IMR-90 (cell line): ENCODE measurements at regions not wholly inside any gene's neighbourhood (a gene's known extent, or its start where the extent isn't known, plus 50 kb on each side); places are given as distances from the start of the nearest gene placed in this dataset.

ENCODE experiments used
- ATAC-seq: fragments of 200-7000 bp; cut with Tn5 transposase; 2 replicates; pipeline ENCODE4 v1.9.1; 2020; ENCODE audit warnings: low read depth, mild to moderate bottlenecking, moderate library complexity
- BruUV-seq: library from RNA; stranded (reverse); fragments of 400-500 nt; replicated peaks from 2 replicates; lab custom pipeline; 2021; lab: Mats Ljungman, UMichigan
- CTCF ChIA-PET: fragments of 300-600 bp; formaldehyde crosslinking; extraction: SDS; loops from one replicate; lab custom pipeline; 2021; ENCODE audit warnings: antibody characterized with exemption; lab: Yijun Ruan, JAX
- POLR2A ChIA-PET: fragments of 300-600 bp; sonication (Branson Sonifier 250); formaldehyde crosslinking; loops from one replicate; lab custom pipeline; 2022; ENCODE audit warnings: antibody characterized with exemption; ENCODE audit not compliant: unreplicated experiment; lab: Charles Lee
- DNase-seq: peaks from one replicate; pipeline ENCODE4 v3.0.0; 2013
- H2AFZ ChIP-seq: replicated peaks from 2 replicates; pipeline ENCODE3; 2013; ENCODE audit warnings: low read length, mild to moderate bottlenecking; ENCODE audit not compliant: poor library complexity
- H2AK5ac ChIP-seq: 2 replicates; pipeline ENCODE4 v1.6.1; 2013; ENCODE audit warnings: low read depth, low read length, inconsistent platforms
- H2AK9ac ChIP-seq: replicated peaks from 2 replicates; pipeline ENCODE3; 2013; ENCODE audit warnings: mild to moderate bottlenecking, low read depth, low read length, moderate library complexity; ENCODE audit not compliant: poor library complexity
- H2BK120ac ChIP-seq: 2 replicates; pipeline ENCODE4 v1.6.1; 2013; ENCODE audit warnings: low read depth, low read length, inconsistent platforms
- H2BK15ac ChIP-seq: 3 replicates; pipeline ENCODE4 v1.6.1; 2013; ENCODE audit warnings: low read depth, low read length, inconsistent platforms
- H2BK20ac ChIP-seq: 2 replicates; pipeline ENCODE4 v1.6.1; 2013; ENCODE audit warnings: low read depth, mild to moderate bottlenecking, inconsistent platforms, low read length, moderate library complexity
- H2BK5ac ChIP-seq: 2 replicates; pipeline ENCODE4 v1.6.1; 2013; ENCODE audit warnings: mild to moderate bottlenecking, low read depth, low read length, inconsistent platforms; ENCODE audit not compliant: poor library complexity, severe bottlenecking
- H3K14ac ChIP-seq: replicated peaks from 2 replicates; pipeline ENCODE4 v1.6.1; 2013; ENCODE audit warnings: low read depth, low read length, inconsistent platforms
- H3K18ac ChIP-seq: 2 replicates; pipeline ENCODE4 v1.6.1; 2013; ENCODE audit warnings: low read depth, low read length, control low read depth
- H3K23ac ChIP-seq: 2 replicates; pipeline ENCODE4 v1.6.1; 2013; ENCODE audit warnings: low read depth, low read length, inconsistent platforms
- H3K27ac ChIP-seq: 2 replicates; pipeline ENCODE4 v1.5.1; 2013; ENCODE audit warnings: mild to moderate bottlenecking, control low read depth, low read length; ENCODE audit not compliant: insufficient read depth
- H3K27me3 ChIP-seq: 2 replicates; pipeline ENCODE4 v1.6.1; 2013; ENCODE audit warnings: low read length; ENCODE audit not compliant: control insufficient read depth, insufficient read depth
- H3K36me3 ChIP-seq: 2 replicates; pipeline ENCODE4 v1.6.1; 2013; ENCODE audit warnings: low read length, mixed read lengths; ENCODE audit not compliant: control insufficient read depth, insufficient read depth
- H3K4ac ChIP-seq: 2 replicates; pipeline ENCODE4 v1.6.1; 2013; ENCODE audit warnings: low read depth, low read length, inconsistent platforms
- H3K4me1 ChIP-seq: 2 replicates; pipeline ENCODE4 v1.6.1; 2013; ENCODE audit warnings: low read length, mixed read lengths; ENCODE audit not compliant: control insufficient read depth, insufficient read depth
- H3K4me2 ChIP-seq: 2 replicates; pipeline ENCODE4 v1.6.1; 2013; ENCODE audit warnings: low read depth, mild to moderate bottlenecking, control low read depth, low read length, moderate library complexity
- H3K4me3 ChIP-seq: 2 replicates; pipeline ENCODE4 v1.5.1; 2013; ENCODE audit warnings: low read depth, mild to moderate bottlenecking, control low read depth, low read length, moderate library complexity; ENCODE audit not compliant: insufficient read depth
- H3K56ac ChIP-seq: 2 replicates; pipeline ENCODE4 v1.6.1; 2013; ENCODE audit warnings: low read length, inconsistent platforms; ENCODE audit not compliant: insufficient read depth; ENCODE audit errors: extremely low read depth
- H3K79me1 ChIP-seq, 2 experiments: 2 replicates each; pipeline ENCODE4 v1.6.1; 2013; ENCODE audit warnings: low read length in 2 of 2, inconsistent platforms in 1 of 2, low read depth in 1 of 2
- H3K9ac ChIP-seq: 2 replicates; pipeline ENCODE4 v1.6.1; 2013; ENCODE audit warnings: low read depth, low read length, control low read depth
- H3K9me1 ChIP-seq: 2 replicates; pipeline ENCODE4 v1.6.1; 2013; ENCODE audit warnings: low read length, inconsistent platforms; ENCODE audit not compliant: insufficient read depth
- H3K9me3 ChIP-seq: 2 replicates; pipeline ENCODE4 v1.6.1; 2013; ENCODE audit warnings: low read length; ENCODE audit not compliant: control insufficient read depth, insufficient read depth
- H4K20me1 ChIP-seq: 2 replicates; pipeline ENCODE4 v1.6.1; 2013; ENCODE audit warnings: low read length, inconsistent platforms; ENCODE audit not compliant: insufficient read depth
- H4K5ac ChIP-seq: 2 replicates; pipeline ENCODE4 v1.6.1; 2013; ENCODE audit warnings: mild to moderate bottlenecking, low read depth, low read length, control low read depth
- H4K8ac ChIP-seq, 2 experiments: 2 replicates each; pipeline ENCODE4 v1.6.1; 2013; ENCODE audit warnings: low read depth in 2 of 2, low read length in 2 of 2, control low read depth in 1 of 2, inconsistent platforms in 1 of 2
- H4K91ac ChIP-seq: 2 replicates; pipeline ENCODE4 v1.6.1; 2013; ENCODE audit warnings: low read depth, low read length, inconsistent platforms; ENCODE audit not compliant: insufficient read depth
- BHLHE40 ChIP-seq: fragments of 150-350 bp; IDR thresholded peaks from 2 replicates; pipeline ENCODE4 v1.6.1; 2016; ENCODE audit warnings: mild to moderate bottlenecking, low read depth, low read length
- CEBPB ChIP-seq: IDR thresholded peaks from 2 replicates; pipeline ENCODE4 v1.6.1; 2012; ENCODE audit warnings: low read depth, low read length, improper control_type of control experiment
- CHD1 ChIP-seq: IDR thresholded peaks from 2 replicates; pipeline ENCODE4 v1.6.1; 2012; ENCODE audit warnings: low read depth, low read length, improper control_type of control experiment
- FOS ChIP-seq: fragments of 150-350 bp; IDR thresholded peaks from 2 replicates; pipeline ENCODE4 v1.6.1; 2016; ENCODE audit warnings: low read depth, low read length
- MAFK ChIP-seq: IDR thresholded peaks from 2 replicates; pipeline ENCODE4 v1.6.1; 2012; ENCODE audit warnings: low read depth, low read length, improper control_type of control experiment
- MAZ ChIP-seq: IDR thresholded peaks from 2 replicates; pipeline ENCODE4 v1.6.1; 2012; ENCODE audit warnings: low read depth, mild to moderate bottlenecking, low read length, improper control_type of control experiment, moderate library complexity, borderline replicate concordance
- MXI1 ChIP-seq: IDR thresholded peaks from 2 replicates; pipeline ENCODE4 v1.6.1; 2012; ENCODE audit warnings: low read depth, mild to moderate bottlenecking, low read length, moderate library complexity, borderline replicate concordance
- NFE2L2 ChIP-seq: fragments of 150-350 bp; IDR thresholded peaks from 2 replicates; pipeline ENCODE4 v1.6.1; 2016; ENCODE audit warnings: low read depth, mild to moderate bottlenecking, low read length
- RAD21 ChIP-seq: IDR thresholded peaks from 2 replicates; pipeline ENCODE4 v1.6.1; 2012; ENCODE audit warnings: low read length, improper control_type of control experiment
- RCOR1 ChIP-seq: IDR thresholded peaks from 2 replicates; pipeline ENCODE4 v1.6.1; 2012; ENCODE audit warnings: mild to moderate bottlenecking, low read length, improper control_type of control experiment; ENCODE audit not compliant: insufficient replicate concordance
- RFX5 ChIP-seq: IDR thresholded peaks from 2 replicates; pipeline ENCODE4 v1.8.0; 2012; ENCODE audit warnings: low read depth, mild to moderate bottlenecking, low read length, moderate library complexity
- SMC3 ChIP-seq: fragments of 150-350 bp; IDR thresholded peaks from 2 replicates; pipeline ENCODE4 v1.6.1; 2016; ENCODE audit warnings: low read depth, mild to moderate bottlenecking, antibody characterized with exemption, low read length, moderate library complexity
- WGBS, 2 experiments: methylation state at CpG; one replicate each; pipeline versions ENCODE4 v1.1.5 to v1.1.7; 2013; ENCODE audit warnings: missing lambda C conversion rate in 2 of 2; ENCODE audit not compliant: insufficient read length in 1 of 2; ENCODE audit errors: extremely low coverage in 2 of 2; 5-methylcytosine and 5-hydroxymethylcytosine counted together
- dilution Hi-C: fragments of 300-500 bp; cut with HindIII; formaldehyde crosslinking; loops from one replicate; pipeline ENCODE4 v1.14.3; 2018; ENCODE audit warnings: low sequenced_read_pairs; ENCODE audit not compliant: unreplicated experiment
- in situ Hi-C: fragments of 300-500 bp; cut with MboI; formaldehyde crosslinking; loops from 3 replicates; pipeline ENCODE4 v1.14.3; 2019; ENCODE audit warnings: low sequenced_read_pairs, inconsistent platforms, mixed read lengths
- intact Hi-C: fragments of 100-400 bp; cut with micrococcal nuclease; formaldehyde crosslinking; loops from 2 replicates; pipeline ENCODE4 v1.10.0; 2022
- TF ChIP-seq, protein P1 (sequence below): fragments of 150-350 bp; IDR thresholded peaks from 2 replicates; pipeline ENCODE4 v1.6.1; 2017; ENCODE audit warnings: mild to moderate bottlenecking, antibody characterized with exemption, low read length, low read depth
- TF ChIP-seq, protein P2 (sequence below): conservative IDR thresholded peaks from 2 replicates; pipeline ENCODE4 v1.5.1; 2012; ENCODE audit warnings: mild to moderate bottlenecking, low read depth, low read length, improper control_type of control experiment

DNA sequence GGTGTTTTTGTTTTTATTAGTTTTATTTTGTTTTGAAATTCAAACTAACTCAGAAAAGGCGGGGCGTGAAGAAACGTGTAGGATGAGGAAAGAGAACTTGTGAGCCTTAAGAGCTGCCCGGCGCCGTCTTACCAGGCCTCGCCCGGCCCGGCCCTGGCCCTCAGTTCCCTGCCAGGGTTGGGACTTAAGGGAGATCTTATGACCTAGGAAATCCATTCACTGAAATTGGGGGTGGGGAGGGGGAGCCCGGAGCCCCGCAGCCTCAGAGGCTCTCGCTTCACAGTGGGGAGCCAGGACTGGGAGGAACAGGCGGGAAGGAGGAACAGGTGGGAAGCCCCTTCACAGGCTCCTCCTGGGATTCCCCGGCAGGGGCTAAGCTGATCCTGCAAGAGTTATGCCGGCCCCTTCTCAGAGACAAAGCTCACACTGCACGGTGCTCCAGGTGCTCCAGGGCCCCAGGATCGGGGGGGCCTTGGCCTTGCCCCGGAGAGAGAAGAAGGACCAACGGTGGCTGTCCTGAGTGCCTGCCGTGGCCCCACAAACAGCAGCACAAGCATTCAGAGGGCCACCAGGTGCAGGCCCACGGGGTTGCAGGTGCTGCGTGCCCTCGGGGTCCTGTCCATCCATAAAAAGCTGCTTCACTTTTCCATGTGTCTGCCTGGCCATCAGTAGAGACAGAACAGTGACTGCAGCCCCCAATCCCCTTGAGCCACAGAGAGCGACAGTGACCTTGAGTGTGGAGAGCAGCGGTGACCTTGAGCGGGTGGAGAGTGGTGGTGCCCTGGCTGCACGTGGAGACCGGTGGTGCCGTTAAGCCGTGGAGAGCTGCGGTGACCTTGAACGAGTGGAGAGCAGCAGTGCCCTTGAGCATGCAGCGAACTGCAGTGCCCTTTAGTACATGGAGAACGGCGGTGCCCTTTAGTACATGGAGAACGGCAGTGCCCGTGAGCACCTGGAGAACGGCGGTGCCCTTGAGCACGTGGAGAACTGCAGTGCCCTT, 152.7 kb downstream of the DLL1 start:
- DNase-seq (no peak), ATAC-seq (no peak)
- intact Hi-C loops = no loop called here
- Histone ChIP-seq H3K4ac (no peak overlapping the region), H4K5ac (no peak overlapping the region), H2BK5ac (no peak overlapping the region), H3K18ac (no peak overlapping the region), H3K36me3 (no peaks in the 10 kb centered on the region), H3K79me1 (no peaks in the 10 kb centered on the region), H3K9me3 (peaks cover 42% of the 10 kb centered on the region), H3K4me1 (no peaks in the 10 kb centered on the region), H2AFZ (no peak overlapping the region), H3K27me3 (no peaks in the 10 kb centered on the region), H2AK5ac (no peak overlapping the region), H4K8ac (no peak overlapping the region), H3K27ac (no peak overlapping the region), H4K91ac (no peak overlapping the region), H2BK20ac (no peak overlapping the region), H3K9me1 (no peaks in the 10 kb centered on the region), H4K20me1 (no peaks in the 10 kb centered on the region), H3K9ac (no peak overlapping the region), H2BK15ac (no peak overlapping the region), H3K4me3 (no peak overlapping the region), H3K56ac (no peak overlapping the region), H2BK120ac (no peak overlapping the region), H3K23ac (no peak overlapping the region), H3K4me2 (no peak overlapping the region), H3K14ac (no peak overlapping the region), H2AK9ac (no peak overlapping the region)
- dilution Hi-C loops = no loop called here
- BruUV-seq = no TSS peak
- 80% methylated on average over 28 of the region's 40 CpGs; no CpG with 5 or more reads in 1 of the 2 experiments for WGBS, 2 experiments
- CTCF ChIA-PET = no interaction called here
- in situ Hi-C loops = no loop called here
- POLR2A ChIA-PET = no interaction called here
- TF ChIP-seq FOS = no peak
- TF ChIP-seq, protein P1, sequence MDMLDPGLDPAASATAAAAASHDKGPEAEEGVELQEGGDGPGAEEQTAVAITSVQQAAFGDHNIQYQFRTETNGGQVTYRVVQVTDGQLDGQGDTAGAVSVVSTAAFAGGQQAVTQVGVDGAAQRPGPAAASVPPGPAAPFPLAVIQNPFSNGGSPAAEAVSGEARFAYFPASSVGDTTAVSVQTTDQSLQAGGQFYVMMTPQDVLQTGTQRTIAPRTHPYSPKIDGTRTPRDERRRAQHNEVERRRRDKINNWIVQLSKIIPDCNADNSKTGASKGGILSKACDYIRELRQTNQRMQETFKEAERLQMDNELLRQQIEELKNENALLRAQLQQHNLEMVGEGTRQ = no peak
- no peak for TF ChIP-seq MAZ
- no peak for TF ChIP-seq RCOR1
- TF ChIP-seq SMC3 = no peak
- TF ChIP-seq NFE2L2 = no peak
- TF ChIP-seq MAFK = no peak
- no peak for TF ChIP-seq MXI1
- TF ChIP-seq CHD1 = no peak
- no peak for TF ChIP-seq RFX5
- TF ChIP-seq BHLHE40 = no peak
- TF ChIP-seq RAD21 = no peak
- TF ChIP-seq, protein P2, sequence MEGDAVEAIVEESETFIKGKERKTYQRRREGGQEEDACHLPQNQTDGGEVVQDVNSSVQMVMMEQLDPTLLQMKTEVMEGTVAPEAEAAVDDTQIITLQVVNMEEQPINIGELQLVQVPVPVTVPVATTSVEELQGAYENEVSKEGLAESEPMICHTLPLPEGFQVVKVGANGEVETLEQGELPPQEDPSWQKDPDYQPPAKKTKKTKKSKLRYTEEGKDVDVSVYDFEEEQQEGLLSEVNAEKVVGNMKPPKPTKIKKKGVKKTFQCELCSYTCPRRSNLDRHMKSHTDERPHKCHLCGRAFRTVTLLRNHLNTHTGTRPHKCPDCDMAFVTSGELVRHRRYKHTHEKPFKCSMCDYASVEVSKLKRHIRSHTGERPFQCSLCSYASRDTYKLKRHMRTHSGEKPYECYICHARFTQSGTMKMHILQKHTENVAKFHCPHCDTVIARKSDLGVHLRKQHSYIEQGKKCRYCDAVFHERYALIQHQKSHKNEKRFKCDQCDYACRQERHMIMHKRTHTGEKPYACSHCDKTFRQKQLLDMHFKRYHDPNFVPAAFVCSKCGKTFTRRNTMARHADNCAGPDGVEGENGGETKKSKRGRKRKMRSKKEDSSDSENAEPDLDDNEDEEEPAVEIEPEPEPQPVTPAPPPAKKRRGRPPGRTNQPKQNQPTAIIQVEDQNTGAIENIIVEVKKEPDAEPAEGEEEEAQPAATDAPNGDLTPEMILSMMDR = no peak
- TF ChIP-seq CEBPB = no peak
